Fibroblast of skin of abdomen (primary cell): ENCODE measurements at regions not wholly inside any gene's neighbourhood (a gene's known extent, or its start where the extent isn't known, plus 50 kb on each side); places are given as distances from the start of the nearest gene placed in this dataset.

Source experiments
- DNase-seq: peaks from one replicate; pipeline ENCODE4 v3.0.0-alpha.2; 2013

- DNase-seq = no peak
Observed at GRCh38 chr14:95442016-95442632, 74.3 kb downstream of the SYNE3 start.

GRCh38 chr14:95440951-95441350 is 75.5 kb downstream of the SYNE3 start:
- peak; percentile 52 for DNase-seq

GRCh38 chr14:95440496-95440895 is 76.0 kb downstream of the SYNE3 start:
- peak; percentile 49 for DNase-seq

- DNase-seq = no peak
Observed at GRCh38 chr14:95439881-95440280, 76.6 kb downstream of the SYNE3 start.

- DNase-seq = no peak
Observed at GRCh38 chr14:95437715-95438114, 78.7 kb downstream of the SYNE3 start.

GRCh38 chr14:95436354-95436753 is 80.1 kb downstream of the SYNE3 start:
- DNase-seq = no peak

GRCh38 chr14:95434121-95434520 is 82.3 kb downstream of the SYNE3 start:
- DNase-seq = peak; percentile 24

- DNase-seq = no peak
Observed at GRCh38 chr14:95433094-95433478, 83.4 kb downstream of the SYNE3 start.

GRCh38 chr14:95432144-95433093 is 84.0 kb downstream of the SYNE3 start:
- DNase-seq = peak; percentile 41

GRCh38 chr14:95431199-95432143 is 85.0 kb downstream of the SYNE3 start:
- DNase-seq = peak; percentile 27

- DNase-seq = no peak
Observed at GRCh38 chr14:95428557-95428956, 87.9 kb downstream of the SYNE3 start.

- no peak for DNase-seq
Observed at GRCh38 chr14:95426116-95426475, 90.4 kb downstream of the SYNE3 start.

- DNase-seq = no peak
Observed at GRCh38 chr14:95425369-95426115, 90.9 kb downstream of the SYNE3 start.

GRCh38 chr14:95424529-95424928 is 91.9 kb downstream of the SYNE3 start:
- DNase-seq = no peak

- no peak for DNase-seq
Observed at GRCh38 chr14:95421741-95422140, 94.7 kb downstream of the SYNE3 start.

GRCh38 chr14:95420060-95420459 is 96.4 kb downstream of the SYNE3 start:
- no peak for DNase-seq

- no peak for DNase-seq
Observed at GRCh38 chr14:95419569-95419968, 96.9 kb downstream of the SYNE3 start.

GRCh38 chr14:95418858-95419257 is 97.6 kb downstream of the SYNE3 start:
- DNase-seq = no peak

GRCh38 chr14:95417492-95417891 is 97.8 kb upstream of the CLMN start:
- no peak for DNase-seq

GRCh38 chr14:95415993-95416392 is 96.3 kb upstream of the CLMN start:
- DNase-seq = no peak

- no peak for DNase-seq
Observed at GRCh38 chr14:95413289-95414215, 93.8 kb upstream of the CLMN start.
